Gastroesophageal sphincter (tissue), 3 donors: ENCODE measurements at regions not wholly inside any gene's neighbourhood (a gene's known extent, or its start where the extent isn't known, plus 50 kb on each side); places are given as distances from the start of the nearest gene placed in this dataset.

Experiments
- EP300 ChIP-seq: sonication (generic); formaldehyde crosslinking; IDR thresholded peaks from one replicate; pipeline ENCODE4 v1.6.1; 2017; ENCODE audit warnings: antibody characterized with exemption, mild to moderate bottlenecking
- POLR2A ChIP-seq, 2 donors: fragments of 450-650 bp; IDR thresholded peaks; one replicate each; pipeline ENCODE4 v1.6.1; 2017; ENCODE audit warnings: antibody characterized with exemption in 2 of 2, mild to moderate bottlenecking in 2 of 2, moderate library complexity in 1 of 2
- POLR2AphosphoS5 ChIP-seq: sonication (generic); formaldehyde crosslinking; IDR thresholded peaks from one replicate; pipeline ENCODE4 v1.6.1; 2017; ENCODE audit warnings: antibody characterized with exemption
- TF ChIP-seq, protein P1 (sequence below), 4 experiments: fragments of 200-600 bp in 2 of 4; fragments of 450-650 bp in 2 of 4; sonication (generic) in 1 of 4; IDR thresholded peaks; one replicate each; pipeline ENCODE4 v1.5.1; 2017 to 2019; ENCODE audit warnings: antibody characterized with exemption in 4 of 4, mild to moderate bottlenecking in 2 of 4, moderate library complexity in 2 of 4

DNA sequence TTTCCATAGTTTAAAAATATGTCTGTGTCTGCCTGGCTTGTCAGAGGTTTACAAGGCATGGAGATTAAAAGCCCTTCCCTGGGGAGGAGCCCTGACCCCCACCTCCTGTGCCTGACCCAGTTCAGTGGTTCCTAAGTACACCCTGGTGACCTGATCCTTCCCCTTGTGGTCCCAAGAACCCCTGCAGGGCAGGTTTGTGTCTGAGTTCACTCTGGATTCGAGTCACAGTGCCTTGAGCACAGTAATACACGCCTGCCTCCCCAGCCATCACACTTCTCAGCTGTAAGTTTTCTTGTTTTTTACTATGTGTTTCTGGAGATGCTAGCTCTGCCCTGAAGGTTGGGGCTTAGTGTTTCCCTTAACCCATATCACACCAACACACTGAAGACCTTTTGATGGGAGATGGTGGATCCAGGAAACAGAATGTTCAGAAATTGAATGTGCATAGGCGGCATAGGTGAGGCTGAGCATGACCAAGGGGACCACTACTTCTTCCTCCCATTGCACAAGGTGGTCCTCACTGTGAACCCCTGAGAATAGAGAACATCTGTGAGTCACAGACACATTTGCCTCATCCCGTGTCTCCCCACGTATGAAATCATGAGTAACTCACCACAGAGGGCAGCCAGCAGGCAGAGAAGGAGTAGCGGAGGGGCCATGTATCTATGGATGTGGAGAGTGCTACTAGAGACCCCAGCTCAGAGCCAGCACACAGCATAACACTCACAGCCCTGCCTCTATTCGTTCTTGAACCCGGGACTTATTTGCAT is 962.9 kb downstream of the TMEM121 start:
- TF ChIP-seq, protein P1, sequence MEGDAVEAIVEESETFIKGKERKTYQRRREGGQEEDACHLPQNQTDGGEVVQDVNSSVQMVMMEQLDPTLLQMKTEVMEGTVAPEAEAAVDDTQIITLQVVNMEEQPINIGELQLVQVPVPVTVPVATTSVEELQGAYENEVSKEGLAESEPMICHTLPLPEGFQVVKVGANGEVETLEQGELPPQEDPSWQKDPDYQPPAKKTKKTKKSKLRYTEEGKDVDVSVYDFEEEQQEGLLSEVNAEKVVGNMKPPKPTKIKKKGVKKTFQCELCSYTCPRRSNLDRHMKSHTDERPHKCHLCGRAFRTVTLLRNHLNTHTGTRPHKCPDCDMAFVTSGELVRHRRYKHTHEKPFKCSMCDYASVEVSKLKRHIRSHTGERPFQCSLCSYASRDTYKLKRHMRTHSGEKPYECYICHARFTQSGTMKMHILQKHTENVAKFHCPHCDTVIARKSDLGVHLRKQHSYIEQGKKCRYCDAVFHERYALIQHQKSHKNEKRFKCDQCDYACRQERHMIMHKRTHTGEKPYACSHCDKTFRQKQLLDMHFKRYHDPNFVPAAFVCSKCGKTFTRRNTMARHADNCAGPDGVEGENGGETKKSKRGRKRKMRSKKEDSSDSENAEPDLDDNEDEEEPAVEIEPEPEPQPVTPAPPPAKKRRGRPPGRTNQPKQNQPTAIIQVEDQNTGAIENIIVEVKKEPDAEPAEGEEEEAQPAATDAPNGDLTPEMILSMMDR (IDR thresholded peaks at IDR 0.05) = no peak
- no peak for TF ChIP-seq EP300
- no peak for TF ChIP-seq POLR2AphosphoS5
- TF ChIP-seq POLR2A (IDR thresholded peaks at IDR 0.05) = no peak
